ENCODE measurements at regions not wholly inside any gene's neighbourhood (a gene's known extent, or its start where the extent isn't known, plus 50 kb on each side); places are given as distances from the start of the nearest gene placed in this dataset.
"Not testable (repeated sequence)": the region's sequence is repeated elsewhere in the genome, so short reads cannot be mapped to it uniquely, and the experiment has no call there.

- intact Hi-C loops (cut with micrococcal nuclease) = not testable (repeated sequence)
Measured at GRCh38 chr5:117343726-117344125, 769.1 kb upstream of the SEMA6A start.

- intact Hi-C loops (cut with micrococcal nuclease) = no loop called here
Measured at GRCh38 chr5:117337064-117337749, 762.6 kb upstream of the SEMA6A start.

GRCh38 chr5:117336208-117336607 is 761.6 kb upstream of the SEMA6A start:
- intact Hi-C loops (cut with micrococcal nuclease) = no loop called here

- intact Hi-C loops (cut with micrococcal nuclease) = no loop called here
Measured at GRCh38 chr5:117333011-117333410, 758.4 kb upstream of the SEMA6A start.

GRCh38 chr5:117332341-117332740 is 757.7 kb upstream of the SEMA6A start:
- intact Hi-C loops (cut with micrococcal nuclease) = no loop called here

GRCh38 chr5:117327511-117327910 is 752.9 kb upstream of the SEMA6A start:
- intact Hi-C loops (cut with micrococcal nuclease) = no loop called here

GRCh38 chr5:117326997-117327396 is 752.4 kb upstream of the SEMA6A start:
- intact Hi-C loops (cut with micrococcal nuclease) = no loop called here

- intact Hi-C loops (cut with micrococcal nuclease) = no loop called here
Measured at GRCh38 chr5:117318528-117318927, 743.9 kb upstream of the SEMA6A start.

- intact Hi-C loops (cut with micrococcal nuclease) = no loop called here
Measured at GRCh38 chr5:117315170-117315569, 740.5 kb upstream of the SEMA6A start.

- intact Hi-C loops (cut with micrococcal nuclease) = not testable (repeated sequence)
Measured at GRCh38 chr5:117304512-117305107, 730.0 kb upstream of the SEMA6A start.

GRCh38 chr5:117302949-117303348 is 728.3 kb upstream of the SEMA6A start:
- intact Hi-C loops (cut with micrococcal nuclease) = no loop called here

GRCh38 chr5:117302473-117302872 is 727.9 kb upstream of the SEMA6A start:
- intact Hi-C loops (cut with micrococcal nuclease) = no loop called here

GRCh38 chr5:117299936-117300328 is 725.3 kb upstream of the SEMA6A start:
- intact Hi-C loops (cut with micrococcal nuclease) = no loop called here

- intact Hi-C loops (cut with micrococcal nuclease) = no loop called here
Measured at GRCh38 chr5:117299224-117299935, 724.8 kb upstream of the SEMA6A start.

GRCh38 chr5:117296872-117297271 is 722.2 kb upstream of the SEMA6A start:
- intact Hi-C loops (cut with micrococcal nuclease) = no loop called here

- intact Hi-C loops (cut with micrococcal nuclease) = no loop called here
Measured at GRCh38 chr5:117295941-117296340, 721.3 kb upstream of the SEMA6A start.

GRCh38 chr5:117286813-117287212 is 712.2 kb upstream of the SEMA6A start:
- intact Hi-C loops (cut with micrococcal nuclease) = no loop called here

GRCh38 chr5:117271656-117272055 is 697.0 kb upstream of the SEMA6A start:
- intact Hi-C loops (cut with micrococcal nuclease) = no loop called here

- intact Hi-C loops (cut with micrococcal nuclease) = no loop called here
Measured at GRCh38 chr5:117266280-117266679, 691.7 kb upstream of the SEMA6A start.

GRCh38 chr5:117263231-117263630 is 688.6 kb upstream of the SEMA6A start:
- intact Hi-C loops (cut with micrococcal nuclease) = no loop called here

- intact Hi-C loops (cut with micrococcal nuclease) = no loop called here
Measured at GRCh38 chr5:117262572-117263131, 688.0 kb upstream of the SEMA6A start.

GRCh38 chr5:117261948-117262571 is 687.4 kb upstream of the SEMA6A start:
- intact Hi-C loops (cut with micrococcal nuclease) = no loop called here
